HEK293T (cell line): ENCODE measurements at regions not wholly inside any gene's neighbourhood (a gene's known extent, or its start where the extent isn't known, plus 50 kb on each side); places are given as distances from the start of the nearest gene placed in this dataset.

Experiments
- BHLHE40 ChIP-seq: fragments of 450-650 bp; IDR thresholded peaks from 2 replicates; pipeline ENCODE4 v1.6.1; 2016; ENCODE audit warnings: mild to moderate bottlenecking, moderate library complexity, borderline replicate concordance
- FOXA1 ChIP-seq: fragments of 450-650 bp; IDR thresholded peaks from 2 replicates; pipeline ENCODE4 v1.6.1; 2016; ENCODE audit warnings: mild to moderate bottlenecking
- FOXM1 ChIP-seq: fragments of 450-650 bp; IDR thresholded peaks from 2 replicates; pipeline ENCODE4 v1.6.1; 2017; ENCODE audit warnings: mild to moderate bottlenecking, borderline replicate concordance
- HDGF ChIP-seq: fragments of 450-650 bp; IDR thresholded peaks from 2 replicates; pipeline ENCODE4 v1.6.1; 2017; ENCODE audit warnings: antibody characterized with exemption, borderline replicate concordance
- PKNOX1 ChIP-seq: fragments of 450-650 bp; IDR thresholded peaks from 2 replicates; pipeline ENCODE4 v1.6.1; 2016
- SP1 ChIP-seq: fragments of 450-650 bp; IDR thresholded peaks from 2 replicates; pipeline ENCODE4 v1.6.1; 2017

- TF ChIP-seq SP1 (no peak), FOXA1 (no peak), BHLHE40 (no peak), HDGF (no peak), PKNOX1 (no peak), FOXM1 (no peak)
Observed at GRCh38 chr13:74450964-74451363, 316.8 kb upstream of the KLF12 start.
